ENCODE measurements at regions not wholly inside any gene's neighbourhood (a gene's known extent, or its start where the extent isn't known, plus 50 kb on each side); places are given as distances from the start of the nearest gene placed in this dataset.

GRCh38 chr13:108528303-108528702 lies 101.1 kb upstream of the MYO16 start:
- no peak overlapping the region for H3K27ac ChIP-seq
- H3K9me3 ChIP-seq, result no peaks in the 10 kb centered on the region
- no peak for TF ChIP-seq POLR2A (IDR thresholded peaks at IDR 0.05)
- no peak for TF ChIP-seq CTCF (IDR thresholded peaks at IDR 0.05)
- TF ChIP-seq POLR2AphosphoS5 (IDR thresholded peaks at IDR 0.05), result no peak
- TF ChIP-seq EP300 (IDR thresholded peaks at IDR 0.05; ENCODE audit: low read depth), result no peak
- H3K36me3 ChIP-seq, result no peaks in the 10 kb centered on the region
- in situ Hi-C loops (cut with MboI; ENCODE audit: low pct_ligation_motif_present in 1 of 4, low pct_unique_long_range_greater_than_20kb in 1 of 4, low sequenced_read_pairs in 3 of 4), result no loop called here
- no peak overlapping the region for H3K4me3 ChIP-seq
- no peaks in the 10 kb centered on the region for H3K27me3 ChIP-seq
- WGBS, 2 donors (ENCODE audit: low coverage in 1 of 2), result 0 to 12% methylated on average over 1 of the region's 2 CpGs
- intact Hi-C loops (cut with DNase I; ENCODE audit: low total_unique reads), result no loop called here
- no peaks in the 10 kb centered on the region for H3K4me1 ChIP-seq
- no peak for DNase-seq

- H3K27ac ChIP-seq, result no peak overlapping the region
- H3K27me3 ChIP-seq, result no peaks in the 10 kb centered on the region
- WGBS, 2 donors (ENCODE audit: low coverage in 1 of 2), result 56 to 81% methylated on average over 2 of the region's 2 CpGs
- intact Hi-C loops (cut with DNase I; ENCODE audit: low total_unique reads), result no loop called here
- no peaks in the 10 kb centered on the region for H3K9me3 ChIP-seq
- no peaks in the 10 kb centered on the region for H3K36me3 ChIP-seq
- DNase-seq, result no peak
- no peak overlapping the region for H3K4me3 ChIP-seq
- in situ Hi-C loops (cut with MboI; ENCODE audit: low pct_ligation_motif_present in 1 of 4, low pct_unique_long_range_greater_than_20kb in 1 of 4, low sequenced_read_pairs in 3 of 4), result no loop called here
- TF ChIP-seq CTCF (IDR thresholded peaks at IDR 0.05) (no peak), POLR2A (IDR thresholded peaks at IDR 0.05) (no peak), EP300 (IDR thresholded peaks at IDR 0.05; ENCODE audit: low read depth) (no peak)
- no peaks in the 10 kb centered on the region for H3K4me1 ChIP-seq
Observed at GRCh38 chr13:108533842-108534241, 95.6 kb upstream of the MYO16 start.

GRCh38 chr13:108534728-108535127 lies 94.7 kb upstream of the MYO16 start:
- Histone ChIP-seq H3K27ac (no peak overlapping the region), H3K9me3 (no peaks in the 10 kb centered on the region), H3K4me1 (no peaks in the 10 kb centered on the region), H3K36me3 (no peaks in the 10 kb centered on the region), H3K27me3 (no peaks in the 10 kb centered on the region), H3K4me3 (no peak overlapping the region)
- no peak for DNase-seq
- no peak for TF ChIP-seq EP300 (IDR thresholded peaks at IDR 0.05; ENCODE audit: low read depth)
- no peak for TF ChIP-seq POLR2A (IDR thresholded peaks at IDR 0.05)
- no peak for TF ChIP-seq POLR2AphosphoS5 (IDR thresholded peaks at IDR 0.05)
- no peak for TF ChIP-seq CTCF (IDR thresholded peaks at IDR 0.05)
- in situ Hi-C loops (cut with MboI; ENCODE audit: low pct_ligation_motif_present in 1 of 4, low pct_unique_long_range_greater_than_20kb in 1 of 4, low sequenced_read_pairs in 3 of 4) (no loop called here), intact Hi-C loops (cut with DNase I; ENCODE audit: low total_unique reads) (no loop called here)

- intact Hi-C loops (cut with DNase I; ENCODE audit: low total_unique reads), result no loop called here
- in situ Hi-C loops (cut with MboI; ENCODE audit: low pct_ligation_motif_present in 1 of 4, low pct_unique_long_range_greater_than_20kb in 1 of 4, low sequenced_read_pairs in 3 of 4), result no loop called here
- Histone ChIP-seq H3K27me3 (no peaks in the 10 kb centered on the region), H3K27ac (no peak overlapping the region), H3K4me1 (no peaks in the 10 kb centered on the region), H3K9me3 (no peaks in the 10 kb centered on the region), H3K4me3 (no peak overlapping the region), H3K36me3 (no peaks in the 10 kb centered on the region)
- WGBS, 2 donors (ENCODE audit: low coverage in 1 of 2), result 78 to 83% methylated on average over 1 to 5 of the region's 5 CpGs
- TF ChIP-seq EP300 (IDR thresholded peaks at IDR 0.05; ENCODE audit: low read depth) (no peak), POLR2AphosphoS5 (IDR thresholded peaks at IDR 0.05) (no peak)
- DNase-seq, result no peak
Observed at GRCh38 chr13:108549934-108550333, 79.5 kb upstream of the MYO16 start.

GRCh38 chr13:108551674-108552073 lies 77.7 kb upstream of the MYO16 start:
- H3K4me1 ChIP-seq, result no peaks in the 10 kb centered on the region
- H3K4me3 ChIP-seq, result no peak overlapping the region
- TF ChIP-seq POLR2A (IDR thresholded peaks at IDR 0.05) (no peak), CTCF (IDR thresholded peaks at IDR 0.05) (no peak), EP300 (IDR thresholded peaks at IDR 0.05; ENCODE audit: low read depth) (no peak), POLR2AphosphoS5 (IDR thresholded peaks at IDR 0.05) (no peak)
- intact Hi-C loops (cut with DNase I; ENCODE audit: low total_unique reads), result no loop called here
- no peak for DNase-seq
- no peaks in the 10 kb centered on the region for H3K9me3 ChIP-seq
- no peaks in the 10 kb centered on the region for H3K27me3 ChIP-seq
- in situ Hi-C loops (cut with MboI; ENCODE audit: low pct_ligation_motif_present in 1 of 4, low pct_unique_long_range_greater_than_20kb in 1 of 4, low sequenced_read_pairs in 3 of 4), result no loop called here
- H3K36me3 ChIP-seq, result no peaks in the 10 kb centered on the region
- WGBS, 2 donors (ENCODE audit: low coverage in 1 of 2), result 72% methylated on average over 2 of the region's 2 CpGs; no CpG with 5 or more reads in 1 of the 2 donors
- no peak overlapping the region for H3K27ac ChIP-seq
